Astrocyte (in vitro differentiated cells and primary cell): ENCODE measurements at regions not wholly inside any gene's neighbourhood (a gene's known extent, or its start where the extent isn't known, plus 50 kb on each side); places are given as distances from the start of the nearest gene placed in this dataset.

Experiments
- EZH2 ChIP-seq: IDR thresholded peaks from 2 replicates; pipeline ENCODE4 v1.6.1; 2012; ENCODE audit warnings: mild to moderate bottlenecking, low read length, inconsistent platforms; ENCODE audit not compliant: insufficient read depth
- TF ChIP-seq, protein P1 (sequence below): IDR thresholded peaks from 2 replicates; pipeline ENCODE4 v1.5.1; 2011; ENCODE audit warnings: low read depth, mild to moderate bottlenecking, inconsistent platforms, low read length, moderate library complexity; ENCODE audit not compliant: insufficient read depth

DNA sequence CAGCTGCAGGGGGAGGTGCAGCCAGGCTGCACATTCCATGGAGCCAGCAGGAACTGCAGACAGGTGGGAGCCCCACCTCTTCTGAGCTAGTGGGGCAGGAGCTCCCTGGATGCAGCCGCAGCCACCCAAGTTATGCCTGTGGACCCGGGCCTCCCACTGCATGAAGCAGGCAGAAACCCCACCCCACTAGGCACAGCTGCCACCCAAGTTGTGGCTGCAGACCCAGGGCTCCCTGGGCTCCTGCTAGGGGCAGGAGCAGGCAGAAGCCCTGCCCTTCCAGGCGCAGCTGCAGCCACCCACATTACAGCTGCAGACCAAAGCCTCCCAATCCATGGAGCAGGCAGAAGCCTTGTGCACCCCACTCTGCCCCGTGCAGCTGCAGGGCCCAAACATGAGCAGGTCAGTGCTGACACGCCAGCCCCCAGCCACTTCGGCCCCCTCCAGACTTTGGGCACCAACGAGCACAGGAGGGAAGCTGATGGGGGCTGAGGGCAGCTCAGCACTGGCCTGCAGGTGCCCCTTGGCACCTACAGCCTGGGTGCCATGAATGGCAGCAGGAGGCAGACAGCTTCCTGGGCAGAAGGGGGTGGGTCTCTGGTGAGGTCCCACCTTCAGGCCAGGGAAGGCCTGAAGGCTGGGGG is 106.9 kb downstream of the C9orf50 start:
- TF ChIP-seq, protein P1, sequence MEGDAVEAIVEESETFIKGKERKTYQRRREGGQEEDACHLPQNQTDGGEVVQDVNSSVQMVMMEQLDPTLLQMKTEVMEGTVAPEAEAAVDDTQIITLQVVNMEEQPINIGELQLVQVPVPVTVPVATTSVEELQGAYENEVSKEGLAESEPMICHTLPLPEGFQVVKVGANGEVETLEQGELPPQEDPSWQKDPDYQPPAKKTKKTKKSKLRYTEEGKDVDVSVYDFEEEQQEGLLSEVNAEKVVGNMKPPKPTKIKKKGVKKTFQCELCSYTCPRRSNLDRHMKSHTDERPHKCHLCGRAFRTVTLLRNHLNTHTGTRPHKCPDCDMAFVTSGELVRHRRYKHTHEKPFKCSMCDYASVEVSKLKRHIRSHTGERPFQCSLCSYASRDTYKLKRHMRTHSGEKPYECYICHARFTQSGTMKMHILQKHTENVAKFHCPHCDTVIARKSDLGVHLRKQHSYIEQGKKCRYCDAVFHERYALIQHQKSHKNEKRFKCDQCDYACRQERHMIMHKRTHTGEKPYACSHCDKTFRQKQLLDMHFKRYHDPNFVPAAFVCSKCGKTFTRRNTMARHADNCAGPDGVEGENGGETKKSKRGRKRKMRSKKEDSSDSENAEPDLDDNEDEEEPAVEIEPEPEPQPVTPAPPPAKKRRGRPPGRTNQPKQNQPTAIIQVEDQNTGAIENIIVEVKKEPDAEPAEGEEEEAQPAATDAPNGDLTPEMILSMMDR = no peak
- no peak for TF ChIP-seq EZH2
